Esophagus muscularis mucosa (tissue), 3 donors: ENCODE measurements at regions not wholly inside any gene's neighbourhood (a gene's known extent, or its start where the extent isn't known, plus 50 kb on each side); places are given as distances from the start of the nearest gene placed in this dataset.

Source experiments
- CTCF ChIP-seq, 3 experiments: fragments of 200-600 bp in 2 of 3; fragments of 450-650 bp in 1 of 3; sonication (generic) in 2 of 3; IDR thresholded peaks; one replicate each; pipeline ENCODE4 v1.5.1; 2017 to 2019; ENCODE audit warnings: antibody characterized with exemption in 3 of 3, mild to moderate bottlenecking in 2 of 3, moderate library complexity in 1 of 3
- EP300 ChIP-seq: sonication (generic); formaldehyde crosslinking; IDR thresholded peaks from one replicate; pipeline ENCODE4 v1.6.1; 2017; ENCODE audit warnings: antibody characterized with exemption

DNA sequence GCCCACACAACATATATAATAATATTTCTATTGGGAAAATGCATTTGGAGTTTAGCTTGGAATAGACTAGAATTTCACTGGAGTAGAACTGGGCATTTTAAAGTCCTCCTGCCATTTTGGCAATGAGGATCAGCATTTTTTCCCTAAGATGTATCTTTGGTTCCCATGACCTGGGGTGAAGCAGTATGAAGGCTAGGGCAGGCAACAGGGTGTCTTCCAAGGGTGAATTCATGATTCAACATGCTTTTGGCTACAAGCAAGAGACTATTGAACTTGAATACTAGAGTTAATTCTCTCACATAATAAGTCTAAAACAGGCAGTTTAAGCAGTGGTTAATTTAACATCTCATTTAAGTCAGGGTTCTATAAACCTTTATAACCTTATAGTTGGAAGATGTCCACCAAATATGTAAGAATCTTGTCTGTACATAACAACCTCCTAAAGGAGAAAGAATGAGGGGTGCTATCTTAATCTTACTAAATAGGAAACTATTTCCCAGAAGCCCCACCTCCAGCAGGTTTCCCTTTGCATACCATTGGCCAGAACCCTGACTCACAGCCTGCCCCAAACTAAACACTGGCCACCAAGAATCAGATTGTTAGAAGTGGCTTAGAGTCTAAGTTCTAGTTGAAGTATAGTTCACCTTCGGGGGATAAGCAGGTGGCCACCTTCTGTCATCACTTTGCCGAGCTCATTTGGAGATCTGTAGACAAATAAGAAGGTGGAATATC is 96.0 kb upstream of the PRPS1L1 start:
- TF ChIP-seq CTCF (IDR thresholded peaks at IDR 0.05) (no peak), EP300 (no peak)
